Ectodermal cell (in vitro differentiated cells): ENCODE measurements at regions not wholly inside any gene's neighbourhood (a gene's known extent, or its start where the extent isn't known, plus 50 kb on each side); places are given as distances from the start of the nearest gene placed in this dataset.

Experiments
- H3K27ac ChIP-seq: 2 replicates; pipeline ENCODE4 v1.7.0; 2013; ENCODE audit warnings: mild to moderate bottlenecking, low read depth, low read length; ENCODE audit not compliant: insufficient read depth, poor library complexity, severe bottlenecking
- H3K27me3 ChIP-seq: 2 replicates; pipeline ENCODE4 v1.7.0; 2013; ENCODE audit warnings: mild to moderate bottlenecking, low read length; ENCODE audit not compliant: insufficient read depth, control insufficient read depth, poor library complexity, severe bottlenecking
- H3K36me3 ChIP-seq: one replicate; pipeline ENCODE4 v1.7.0; 2013; ENCODE audit warnings: low read length; ENCODE audit not compliant: control insufficient read depth, insufficient read depth
- H3K4me1 ChIP-seq: one replicate; pipeline ENCODE4 v1.7.0; 2013; ENCODE audit warnings: low read length; ENCODE audit not compliant: control insufficient read depth, insufficient read depth
- H3K4me3 ChIP-seq: 2 replicates; pipeline ENCODE4 v1.7.0; 2013; ENCODE audit warnings: low read depth, low read length, control low read depth; ENCODE audit not compliant: insufficient read depth
- H3K9me3 ChIP-seq: 2 replicates; pipeline ENCODE4 v1.7.0; 2013; ENCODE audit warnings: mild to moderate bottlenecking, low read length, moderate library complexity; ENCODE audit not compliant: control insufficient read depth
- WGBS, 2 experiments: methylation state at CpG; one replicate each; pipeline ENCODE4 v1.1.7; 2013; ENCODE audit warnings: missing lambda C conversion rate in 2 of 2; 5-methylcytosine and 5-hydroxymethylcytosine counted together

- Histone ChIP-seq H3K27me3 (no peaks in the 10 kb centered on the region), H3K9me3 (no peaks in the 10 kb centered on the region)
- 80 to 100% methylated on average over 1 of the region's 1 CpG for WGBS, 2 experiments
Observed at GRCh38 chr2:160606341-160606740, 112.7 kb upstream of the RBMS1 start.

GRCh38 chr2:160608599-160608998 lies 115.0 kb upstream of the RBMS1 start:
- Histone ChIP-seq H3K27me3 (no peaks in the 10 kb centered on the region), H3K27ac (no peak overlapping the region), H3K36me3 (no peaks in the 10 kb centered on the region), H3K4me1 (no peaks in the 10 kb centered on the region), H3K4me3 (no peak overlapping the region), H3K9me3 (no peaks in the 10 kb centered on the region)
- 86 to 100% methylated on average over 1 of the region's 1 CpG for WGBS, 2 experiments

More at GRCh38 chr2:160606341-160606740, 112.7 kb upstream of the RBMS1 start:
- H3K27ac ChIP-seq, result no peak overlapping the region
- H3K36me3 ChIP-seq, result no peaks in the 10 kb centered on the region
- no peak overlapping the region for H3K4me3 ChIP-seq
- H3K4me1 ChIP-seq, result no peaks in the 10 kb centered on the region

GRCh38 chr2:160609346-160609745 lies 115.7 kb upstream of the RBMS1 start:
- H3K4me1 ChIP-seq, result no peaks in the 10 kb centered on the region
- no peaks in the 10 kb centered on the region for H3K27me3 ChIP-seq
- WGBS, 2 experiments, result 90 to 92% methylated on average over 1 of the region's 1 CpG
- no peak overlapping the region for H3K27ac ChIP-seq
- no peaks in the 10 kb centered on the region for H3K9me3 ChIP-seq
- no peaks in the 10 kb centered on the region for H3K36me3 ChIP-seq
- H3K4me3 ChIP-seq, result no peak overlapping the region

GRCh38 chr2:160610041-160610440 lies 116.4 kb upstream of the RBMS1 start:
- WGBS, 2 experiments, result 92 to 95% methylated on average over 2 of the region's 2 CpGs

DNA sequence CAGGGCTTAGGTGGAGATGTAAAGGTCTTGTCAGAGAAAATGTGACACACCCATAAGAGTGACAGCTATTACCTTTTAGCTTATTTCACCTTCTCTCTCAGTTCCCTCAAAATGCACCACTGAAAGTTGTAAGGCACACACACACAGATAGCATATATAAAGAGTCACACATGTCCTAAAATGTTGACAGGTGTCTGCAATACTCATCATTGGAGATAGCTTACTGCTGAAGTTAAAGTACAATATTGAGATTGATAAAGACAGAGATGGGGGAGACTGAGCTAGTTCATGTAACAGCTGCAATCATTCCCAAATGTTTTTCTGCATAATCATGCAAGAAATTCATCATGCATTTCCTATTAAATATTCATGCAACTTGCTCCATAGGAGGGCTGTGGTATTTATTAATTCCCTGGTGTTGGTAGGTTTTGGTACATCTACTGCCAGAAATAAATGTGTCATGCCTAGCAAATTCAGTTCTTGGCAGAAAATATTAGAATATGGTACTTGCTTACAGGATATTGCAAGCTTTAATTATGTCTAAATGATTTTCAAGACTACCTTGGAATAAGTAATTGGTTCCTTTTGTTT lies 118.8 kb upstream of the RBMS1 start:
- H3K4me3 ChIP-seq, result no peak overlapping the region
- H3K9me3 ChIP-seq, result no peaks in the 10 kb centered on the region
- no peaks in the 10 kb centered on the region for H3K27me3 ChIP-seq
- H3K27ac ChIP-seq, result no peak overlapping the region
- no peaks in the 10 kb centered on the region for H3K4me1 ChIP-seq
- no peaks in the 10 kb centered on the region for H3K36me3 ChIP-seq

More at GRCh38 chr2:160610041-160610440, 116.4 kb upstream of the RBMS1 start:
- no peak overlapping the region for H3K27ac ChIP-seq
- no peaks in the 10 kb centered on the region for H3K9me3 ChIP-seq
- no peaks in the 10 kb centered on the region for H3K27me3 ChIP-seq
- H3K4me3 ChIP-seq, result no peak overlapping the region
- H3K36me3 ChIP-seq, result no peaks in the 10 kb centered on the region
- H3K4me1 ChIP-seq, result no peaks in the 10 kb centered on the region

- H3K27ac ChIP-seq, result no peak overlapping the region
- no peak overlapping the region for H3K4me3 ChIP-seq
- no peaks in the 10 kb centered on the region for H3K4me1 ChIP-seq
- no peaks in the 10 kb centered on the region for H3K36me3 ChIP-seq
- WGBS, 2 experiments, result 91 to 92% methylated on average over 1 of the region's 1 CpG
- H3K27me3 ChIP-seq, result no peaks in the 10 kb centered on the region
- no peaks in the 10 kb centered on the region for H3K9me3 ChIP-seq
Observed at GRCh38 chr2:160613466-160614153, 120.0 kb upstream of the RBMS1 start.

DNA sequence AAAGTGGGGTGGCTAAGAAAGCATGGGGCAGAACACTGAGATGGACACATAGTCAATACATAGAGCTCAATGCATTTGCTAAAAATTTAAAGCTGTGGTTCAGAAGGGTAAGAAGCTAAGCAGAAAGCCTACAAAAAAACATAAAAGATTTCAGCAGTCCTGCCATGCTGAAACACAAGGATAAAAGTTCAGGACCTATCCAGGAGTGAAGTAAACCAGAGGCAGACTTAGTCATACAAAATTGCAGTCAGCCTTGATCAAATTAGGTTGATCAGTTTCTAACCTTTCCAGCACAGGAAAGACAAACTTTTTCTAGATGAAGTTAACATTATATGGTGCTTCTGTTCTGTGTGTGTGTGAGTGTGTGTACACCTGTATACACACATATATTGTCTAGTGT lies 120.8 kb upstream of the RBMS1 start:
- Histone ChIP-seq H3K36me3 (no peaks in the 10 kb centered on the region), H3K27ac (no peak overlapping the region), H3K4me1 (no peaks in the 10 kb centered on the region), H3K9me3 (no peaks in the 10 kb centered on the region), H3K4me3 (no peak overlapping the region), H3K27me3 (no peaks in the 10 kb centered on the region)

GRCh38 chr2:160615706-160616105 lies 122.1 kb upstream of the RBMS1 start:
- Histone ChIP-seq H3K9me3 (no peaks in the 10 kb centered on the region), H3K4me1 (no peaks in the 10 kb centered on the region), H3K4me3 (no peak overlapping the region), H3K27ac (no peak overlapping the region), H3K27me3 (no peaks in the 10 kb centered on the region), H3K36me3 (no peaks in the 10 kb centered on the region)
- WGBS, 2 experiments, result 86 to 93% methylated on average over 1 to 2 of the region's 2 CpGs

GRCh38 chr2:160616149-160616548 lies 122.5 kb upstream of the RBMS1 start:
- H3K36me3 ChIP-seq, result no peaks in the 10 kb centered on the region
- H3K27ac ChIP-seq, result no peak overlapping the region
- no peak overlapping the region for H3K4me3 ChIP-seq
- 97 to 100% methylated on average over 2 of the region's 2 CpGs for WGBS, 2 experiments
- no peaks in the 10 kb centered on the region for H3K9me3 ChIP-seq
- H3K27me3 ChIP-seq, result no peaks in the 10 kb centered on the region
- no peaks in the 10 kb centered on the region for H3K4me1 ChIP-seq

DNA sequence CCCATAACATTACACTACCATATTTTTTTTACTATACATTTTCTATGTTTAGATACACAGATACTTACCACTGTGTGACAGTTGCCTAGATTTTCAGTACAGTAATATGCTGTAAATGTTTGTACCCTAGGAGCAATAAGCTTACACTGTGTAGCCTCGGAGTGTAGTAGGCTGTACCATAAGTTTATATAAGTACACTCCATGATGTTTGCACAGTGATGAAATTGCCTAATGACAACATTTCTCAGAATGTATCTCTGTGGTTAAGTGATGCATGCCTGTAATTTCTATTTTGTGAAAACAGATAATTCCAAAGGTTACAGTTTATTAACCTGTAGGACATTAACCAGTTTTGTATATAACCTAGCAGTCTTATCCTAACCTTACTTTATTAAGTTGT lies 128.1 kb upstream of the RBMS1 start:
- Histone ChIP-seq H3K4me3 (no peak overlapping the region), H3K27ac (no peak overlapping the region), H3K36me3 (no peaks in the 10 kb centered on the region), H3K27me3 (no peaks in the 10 kb centered on the region), H3K4me1 (no peaks in the 10 kb centered on the region), H3K9me3 (no peaks in the 10 kb centered on the region)
- 89 to 92% methylated on average over 1 of the region's 1 CpG for WGBS, 2 experiments
